Endometrium (tissue), 2 donors: ENCODE measurements at regions not wholly inside any gene's neighbourhood (a gene's known extent, or its start where the extent isn't known, plus 50 kb on each side); places are given as distances from the start of the nearest gene placed in this dataset.

ENCODE experiments used
- FAIRE-seq: peaks from 2 replicates; lab custom pipeline; 2012; peaks lifted over from hg19 to GRCh38; lab: Jason Lieb, UNC
- donor health status: control.
- donor health status: control.

DNA sequence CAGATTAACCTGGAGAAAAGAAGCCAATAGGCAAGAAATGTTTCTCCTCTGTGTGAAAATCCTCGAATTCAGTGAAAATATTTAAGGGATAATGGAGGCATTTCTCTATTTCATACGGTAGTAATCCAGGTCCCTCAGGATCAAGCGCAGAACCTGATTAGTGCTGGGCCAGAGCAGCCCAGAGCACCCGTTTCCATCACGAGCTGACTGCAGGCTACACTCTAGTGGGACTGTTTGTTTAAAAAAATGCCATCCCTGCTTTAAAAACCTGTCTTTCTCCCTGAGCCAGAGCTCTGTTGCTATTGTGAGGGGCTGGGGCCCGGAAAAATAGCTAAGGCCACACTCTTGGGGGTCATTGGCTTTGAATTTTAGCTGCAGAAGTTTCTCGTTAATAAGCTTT is 223.2 kb upstream of the E2F8 start:
- FAIRE-seq = no peak

DNA sequence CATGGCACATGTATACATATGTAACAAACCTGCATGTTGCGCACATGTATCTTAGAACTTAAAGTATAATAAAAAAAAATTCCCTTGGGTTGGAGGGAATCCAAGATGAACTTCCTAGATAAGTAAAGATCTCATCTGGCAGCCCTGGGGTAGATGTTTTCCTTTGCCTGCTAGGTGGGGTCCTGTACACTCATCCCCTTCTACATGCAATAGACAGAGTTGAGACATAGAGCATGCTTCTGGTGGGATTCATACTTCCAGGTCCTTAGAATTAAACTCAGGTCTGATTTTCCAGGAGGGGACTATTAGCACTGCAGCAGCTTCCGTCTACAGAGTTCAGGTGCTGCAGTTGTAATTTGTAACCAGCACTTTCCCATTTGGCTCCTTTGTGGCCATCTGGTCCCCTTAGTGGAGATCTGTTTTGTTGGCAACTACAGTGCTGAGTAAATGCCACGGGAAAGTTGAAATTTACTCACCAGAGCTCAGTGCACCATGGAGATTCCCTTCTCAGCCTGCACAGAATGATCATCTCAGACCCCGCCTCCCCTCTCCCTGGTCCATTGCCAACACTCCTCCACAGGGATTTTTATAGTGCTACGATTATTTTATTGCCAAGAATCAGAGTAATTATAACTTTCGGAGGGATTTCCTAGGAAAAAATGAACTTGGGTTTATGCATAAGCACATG is 220.1 kb upstream of the E2F8 start:
- peak; percentile 58 for FAIRE-seq

DNA sequence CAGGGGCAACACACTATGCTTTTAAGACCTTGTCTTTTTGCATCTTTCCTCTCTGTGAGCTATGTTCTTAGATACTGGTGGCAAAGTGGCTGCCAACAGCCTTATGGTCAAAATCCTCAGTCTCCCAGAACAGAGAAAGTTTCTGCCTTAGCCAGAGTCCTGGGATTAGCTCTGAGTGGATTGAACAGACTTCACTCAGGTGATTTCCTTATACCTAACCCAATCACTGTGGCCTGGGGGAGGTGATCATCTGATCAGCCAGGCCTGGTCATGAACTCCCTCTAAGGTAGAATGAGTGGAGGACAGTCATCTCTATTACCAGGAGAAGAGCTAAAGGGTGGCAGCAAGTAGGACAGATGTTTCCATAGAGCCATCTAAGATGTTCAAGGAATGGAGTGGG is 218.5 kb upstream of the E2F8 start:
- no peak for FAIRE-seq

DNA sequence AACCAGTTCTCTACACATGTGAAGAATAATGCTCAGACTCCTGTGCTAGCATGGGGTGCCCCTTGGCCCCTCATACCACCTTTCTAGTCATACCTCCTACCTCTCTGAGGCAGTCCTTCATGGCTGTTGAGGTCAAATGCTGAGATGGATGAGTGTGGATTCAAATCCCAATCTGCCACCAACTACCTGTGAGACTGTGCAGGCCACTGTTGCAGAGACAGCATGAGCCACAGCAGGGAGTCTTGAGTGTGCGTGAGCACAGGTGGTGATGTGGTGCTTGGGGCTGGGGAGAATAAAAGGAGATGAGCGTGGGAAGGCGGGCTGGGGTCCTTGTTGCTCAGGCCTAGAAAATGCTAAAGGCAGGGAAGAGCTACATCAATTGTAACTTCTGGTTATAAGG is 218.0 kb upstream of the E2F8 start:
- no peak for FAIRE-seq

DNA sequence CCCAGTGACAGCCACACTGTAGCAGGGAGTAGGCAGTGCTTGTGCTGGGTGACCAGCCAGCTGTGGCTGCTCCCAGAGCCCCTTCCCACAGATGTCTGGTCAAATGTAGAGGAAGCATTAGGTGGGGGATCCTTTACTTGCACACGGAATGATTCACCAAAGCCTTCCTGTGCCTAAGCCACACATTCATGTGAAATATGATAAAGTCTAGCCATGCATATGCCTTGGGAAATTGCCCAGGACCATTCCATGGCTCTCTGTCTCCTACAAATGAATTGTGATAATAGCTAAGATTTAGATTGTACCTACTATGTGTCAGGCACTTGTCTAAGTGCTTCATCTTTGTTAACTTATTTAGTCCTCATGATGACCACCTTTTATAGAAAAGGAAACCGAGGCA is 217.5 kb upstream of the E2F8 start:
- no peak for FAIRE-seq

DNA sequence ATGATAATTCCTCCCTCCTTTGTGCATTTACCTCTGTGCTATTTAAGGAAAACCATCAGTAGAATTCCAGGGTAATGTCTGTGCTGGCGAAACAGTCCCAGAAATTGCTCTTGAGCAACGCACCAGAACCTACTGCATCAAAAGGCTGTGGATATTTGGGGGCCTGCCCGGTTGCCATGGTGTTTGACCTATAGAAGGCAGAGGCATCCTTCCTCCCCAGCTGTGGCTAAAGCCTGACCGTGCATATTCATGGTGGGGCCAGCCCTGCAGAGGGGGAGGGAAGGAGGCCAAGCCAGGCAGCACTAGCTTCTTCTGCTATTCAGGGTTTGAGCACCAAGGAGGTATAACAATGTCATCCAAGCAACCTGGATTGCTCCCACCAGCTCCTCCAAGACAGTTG is 215.0 kb upstream of the E2F8 start:
- no peak for FAIRE-seq

DNA sequence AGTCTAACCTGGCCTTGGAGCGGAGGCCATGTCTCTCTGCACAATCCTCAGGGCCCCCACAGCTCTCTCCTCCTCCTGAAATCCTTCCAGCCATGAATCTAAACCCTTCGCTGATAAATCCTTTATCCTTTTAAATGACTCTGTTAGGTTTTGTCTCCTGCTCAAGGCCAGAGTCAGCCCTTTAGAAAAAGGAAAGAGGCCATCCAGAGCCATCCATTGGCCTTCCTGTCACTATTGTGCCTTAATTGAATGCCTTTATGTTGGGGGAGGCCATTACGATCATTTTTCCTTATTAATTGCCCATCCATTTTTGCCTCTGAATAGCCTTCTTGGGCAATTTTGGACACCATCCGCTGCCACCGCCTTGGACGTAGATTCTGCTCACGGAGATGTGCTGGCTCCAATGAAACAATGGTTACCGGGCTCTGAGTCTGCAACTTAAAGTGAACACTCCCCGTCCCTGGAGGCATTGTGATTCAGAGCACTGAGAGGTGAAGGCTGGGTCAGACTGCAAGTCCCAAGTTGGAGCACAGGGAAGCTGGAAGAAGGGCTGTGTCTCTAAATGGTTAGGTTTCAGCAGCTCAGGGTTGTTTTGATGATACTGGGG is 213.0 kb upstream of the E2F8 start:
- no peak for FAIRE-seq

DNA sequence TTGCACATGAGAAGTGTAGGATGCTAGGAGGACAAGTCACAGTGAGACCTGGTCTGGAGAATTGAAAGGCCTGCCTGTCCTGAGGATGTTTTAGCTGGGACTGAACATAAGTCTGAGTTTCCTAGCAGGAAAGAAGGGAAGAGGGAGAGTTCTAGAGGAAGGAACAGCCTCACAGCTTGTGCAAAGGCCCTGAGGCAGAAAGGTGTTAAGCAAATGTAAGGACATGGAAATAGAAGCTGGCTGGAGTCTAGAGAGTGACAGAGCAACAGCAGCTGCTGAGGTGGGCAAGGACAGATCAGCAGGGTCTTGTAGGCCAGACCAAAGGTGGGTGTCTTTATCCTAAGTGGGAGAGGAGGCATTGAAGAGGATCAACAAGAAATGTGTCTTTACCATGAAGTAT is 210.9 kb upstream of the E2F8 start:
- no peak for FAIRE-seq

DNA sequence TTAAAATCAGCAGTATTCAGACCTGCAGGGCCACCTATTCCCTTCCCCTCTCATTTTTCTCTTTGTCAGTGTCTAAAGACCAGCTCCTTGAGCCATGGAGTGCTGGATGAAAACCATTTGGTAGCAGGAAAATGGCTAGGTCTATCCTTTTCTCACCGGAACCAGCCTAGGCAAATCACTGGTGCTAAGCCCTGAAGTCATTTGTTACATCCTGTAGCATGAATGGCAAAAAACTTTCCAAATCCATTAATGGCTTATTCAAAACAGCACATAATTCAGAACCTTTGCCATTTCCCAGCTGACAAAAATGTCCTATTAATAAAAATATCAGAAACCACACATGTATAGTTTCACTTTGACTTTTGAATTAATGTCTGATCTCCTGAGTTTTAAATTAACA is 209.5 kb upstream of the E2F8 start:
- FAIRE-seq = no peak

DNA sequence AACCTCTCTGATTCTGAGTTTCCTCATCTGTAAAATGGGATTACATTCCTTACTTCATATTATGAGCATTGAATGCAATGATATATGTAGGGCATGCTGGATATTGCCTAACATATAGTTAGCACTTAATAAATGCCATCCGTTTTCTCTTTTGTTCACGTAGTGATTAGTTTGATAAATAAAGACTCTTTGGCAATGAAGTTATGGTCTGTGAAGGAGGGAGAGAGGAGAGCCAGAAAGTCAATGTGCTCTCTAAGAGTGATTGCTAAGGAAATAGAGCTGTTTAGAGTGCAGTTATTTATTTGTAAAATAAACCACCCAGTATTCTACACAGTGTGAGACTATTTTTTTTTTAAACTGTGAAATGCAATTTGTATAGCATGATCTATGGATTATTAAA is 207.9 kb upstream of the E2F8 start:
- no peak for FAIRE-seq

DNA sequence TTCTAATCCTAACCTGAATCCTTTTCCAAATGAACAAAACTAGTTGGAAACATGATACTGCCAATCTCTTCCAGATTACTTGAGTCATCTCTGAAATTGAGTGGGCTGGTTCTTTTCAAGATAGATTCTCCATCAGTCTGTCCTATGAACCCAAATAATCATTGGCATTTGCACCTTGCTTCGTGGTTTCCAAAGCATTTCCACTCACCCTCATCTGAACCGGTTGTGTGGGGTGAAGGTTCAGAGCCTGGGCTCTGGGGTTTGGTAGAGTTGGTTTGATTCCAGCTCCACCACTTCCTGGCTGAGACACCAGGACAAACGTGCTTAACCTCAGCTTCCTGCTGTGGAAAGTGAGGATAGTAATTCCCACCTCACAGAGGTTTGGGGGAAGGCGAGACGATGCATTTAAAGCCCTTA is 206.4 kb upstream of the E2F8 start:
- no peak for FAIRE-seq

DNA sequence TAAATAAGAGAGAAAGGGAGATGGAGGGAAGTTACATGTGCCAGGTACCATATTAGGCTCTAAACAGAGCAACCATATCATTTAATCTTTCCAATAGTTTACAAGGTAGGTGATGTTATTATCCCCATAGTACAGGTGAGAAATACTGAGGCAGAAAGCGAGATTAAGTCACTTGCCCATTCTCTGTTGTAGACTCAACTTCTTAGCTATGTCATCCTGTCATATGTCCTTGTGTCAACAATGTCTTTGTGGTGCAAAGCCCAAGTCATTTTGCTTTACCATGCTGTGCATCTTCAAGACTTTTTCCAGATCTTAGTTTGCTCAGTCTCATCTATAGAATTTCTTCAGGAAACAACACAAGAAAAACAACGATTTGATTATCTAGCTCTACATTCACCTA is 205.0 kb upstream of the E2F8 start:
- no peak for FAIRE-seq

DNA sequence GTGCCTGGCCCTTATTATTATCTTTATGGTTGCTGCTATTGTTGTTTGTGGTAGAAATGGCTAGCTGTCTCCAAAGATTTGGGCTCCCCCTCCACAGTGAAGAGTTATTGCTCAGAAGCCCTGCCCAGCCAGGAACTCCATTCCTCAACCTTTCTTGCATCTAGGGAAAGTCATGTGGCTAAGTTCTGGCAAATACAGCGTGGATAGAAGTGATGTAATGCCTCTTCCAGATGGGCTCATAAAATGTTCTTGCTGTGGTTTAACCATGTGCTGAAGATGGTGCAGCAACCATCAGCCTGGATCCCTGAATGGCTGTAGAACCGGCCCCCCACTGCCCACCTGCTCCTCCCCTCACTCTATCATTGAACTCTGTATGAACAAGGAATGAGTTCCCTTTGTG is 203.5 kb upstream of the E2F8 start:
- no peak for FAIRE-seq

DNA sequence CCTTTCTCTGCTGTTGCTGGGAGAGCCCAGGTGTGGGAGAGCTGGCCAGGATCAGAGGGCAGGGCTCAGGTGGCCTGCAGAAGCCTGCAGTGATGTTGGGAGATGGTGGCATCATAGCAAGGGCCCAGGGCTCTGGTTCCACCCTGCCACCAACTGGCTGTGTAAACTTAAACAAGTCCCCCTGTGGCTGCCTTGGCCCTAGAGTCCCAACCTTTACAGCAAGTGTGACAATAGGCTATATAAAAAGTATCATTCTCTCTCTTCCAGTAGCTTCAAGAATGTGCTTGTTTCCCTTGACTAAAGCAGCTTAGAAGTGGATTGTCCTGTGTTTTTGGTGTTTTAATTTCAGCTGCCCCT is 201.8 kb upstream of the E2F8 start:
- FAIRE-seq = no peak

DNA sequence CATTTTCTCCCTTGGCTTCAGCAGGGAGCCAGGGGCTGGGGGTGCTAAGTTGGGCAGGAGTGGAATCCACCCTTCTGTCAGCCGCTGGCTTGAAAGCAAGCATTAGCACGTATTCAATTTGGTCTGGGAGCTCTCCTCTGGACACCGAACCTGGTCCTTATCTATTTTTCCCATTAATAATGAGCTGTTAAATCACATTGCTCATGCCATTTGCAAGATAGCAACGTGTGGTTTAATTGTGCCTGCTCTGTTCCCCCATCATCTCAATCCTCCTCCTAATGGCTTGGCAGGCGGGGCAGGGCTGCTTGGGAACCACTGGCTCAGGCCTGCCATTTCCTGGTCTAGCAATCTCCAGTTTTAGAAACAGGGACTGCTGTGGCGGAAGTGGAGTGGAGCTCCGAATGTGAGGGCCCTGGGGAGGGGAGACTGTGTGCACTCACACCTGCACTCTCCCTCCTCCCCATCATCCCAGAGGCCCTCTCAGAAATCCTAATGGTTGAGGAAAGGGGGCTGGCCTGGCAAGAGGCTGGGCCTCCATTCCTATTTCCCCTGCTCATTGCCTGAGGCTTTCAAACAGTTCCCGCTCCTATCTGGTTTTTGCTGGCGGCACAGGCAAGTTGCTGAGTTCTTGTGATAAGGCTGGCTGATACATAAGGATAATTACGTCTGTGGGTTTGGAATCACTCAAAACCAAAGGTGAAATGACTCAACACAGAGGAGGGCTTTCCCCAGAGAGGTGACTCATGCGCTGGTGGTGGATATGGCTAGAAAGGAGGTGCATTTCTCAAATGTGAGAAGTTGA is 201.2 kb upstream of the E2F8 start:
- no peak for FAIRE-seq

DNA sequence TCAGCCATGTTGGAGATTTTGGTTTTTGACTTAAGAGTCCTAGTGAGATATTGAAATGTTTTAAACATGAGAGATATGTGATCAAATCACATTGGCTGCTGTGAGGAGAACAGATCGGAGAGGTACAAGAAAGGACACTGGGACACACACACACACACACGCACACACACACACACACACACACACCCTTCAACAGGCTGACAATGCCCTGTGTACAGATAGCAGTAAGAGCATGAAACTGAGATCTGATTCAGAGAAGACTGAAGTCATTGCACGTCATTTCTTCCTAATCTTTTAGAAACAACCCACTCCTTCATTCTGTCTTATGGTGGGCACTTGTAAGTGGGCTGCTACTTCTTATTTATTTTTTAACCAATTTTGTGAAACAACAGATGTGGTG is 200.5 kb upstream of the E2F8 start:
- no peak for FAIRE-seq

DNA sequence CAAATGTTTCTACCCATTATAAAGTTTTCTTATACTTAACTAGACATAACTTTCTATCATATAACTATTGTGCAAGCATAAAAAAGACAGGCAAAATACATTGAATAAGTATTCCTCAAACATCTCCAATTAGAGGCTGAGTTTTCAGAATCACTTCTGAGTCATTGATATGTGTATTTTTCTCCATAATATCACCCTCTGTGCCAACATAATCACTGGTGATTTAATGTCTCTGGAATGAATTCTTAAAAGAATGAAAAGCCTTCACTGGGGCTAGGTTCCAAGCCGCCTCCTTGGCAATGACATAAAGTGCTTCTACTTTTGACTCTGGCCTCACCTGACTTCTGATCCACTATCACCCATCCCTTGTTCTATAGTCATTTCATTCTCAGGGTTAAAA is 197.0 kb upstream of the E2F8 start:
- FAIRE-seq = no peak

DNA sequence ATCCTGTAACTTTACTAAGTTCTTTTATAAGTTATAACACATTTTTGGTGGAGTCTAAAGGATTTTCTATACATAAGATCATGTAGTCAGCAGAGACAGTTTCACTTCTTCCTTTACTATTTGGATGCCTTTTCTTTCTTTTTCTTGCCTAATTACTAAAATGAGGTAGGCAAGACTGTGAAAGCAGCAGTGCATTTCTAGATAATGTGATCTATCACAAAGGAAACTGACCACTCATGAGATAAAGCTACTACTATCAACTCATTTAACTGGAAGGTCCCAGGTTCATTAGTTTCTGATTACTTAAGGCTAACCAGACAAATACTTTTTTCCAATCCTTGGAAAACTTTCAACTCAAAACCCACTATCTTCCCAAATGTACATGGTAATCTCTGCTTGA is 196.2 kb upstream of the E2F8 start:
- FAIRE-seq = no peak

DNA sequence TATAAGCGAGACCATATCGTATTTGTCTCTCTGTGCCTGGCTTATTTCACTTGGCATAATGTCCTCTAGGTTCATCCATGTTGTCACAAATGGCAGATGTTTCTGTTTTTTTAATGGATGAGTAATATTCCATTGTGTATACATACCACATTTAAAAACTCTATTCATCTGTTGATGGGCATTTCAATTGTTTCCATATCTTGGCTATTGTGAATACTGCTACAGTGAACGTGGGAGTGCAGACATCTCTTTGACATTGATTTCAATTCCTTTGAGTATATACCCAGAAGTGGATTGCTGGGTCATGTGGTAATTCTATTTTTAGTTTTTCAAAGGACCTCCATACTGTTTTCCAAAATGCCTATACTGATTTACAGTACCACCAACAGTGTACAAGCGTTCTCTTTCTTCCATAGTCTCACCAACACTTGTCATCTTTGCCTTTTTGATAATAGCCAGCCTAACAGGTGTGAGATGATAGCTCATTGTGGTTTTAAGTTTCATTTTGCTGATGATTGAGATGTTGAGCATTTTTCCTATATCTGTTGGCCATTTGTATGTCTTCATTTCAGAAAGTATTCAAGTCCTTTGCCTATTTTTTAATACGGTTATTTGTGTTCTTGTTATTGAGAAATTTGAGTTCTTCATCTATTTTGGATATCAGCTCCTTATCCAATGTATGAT is 194.7 kb upstream of the E2F8 start:
- FAIRE-seq = no peak

DNA sequence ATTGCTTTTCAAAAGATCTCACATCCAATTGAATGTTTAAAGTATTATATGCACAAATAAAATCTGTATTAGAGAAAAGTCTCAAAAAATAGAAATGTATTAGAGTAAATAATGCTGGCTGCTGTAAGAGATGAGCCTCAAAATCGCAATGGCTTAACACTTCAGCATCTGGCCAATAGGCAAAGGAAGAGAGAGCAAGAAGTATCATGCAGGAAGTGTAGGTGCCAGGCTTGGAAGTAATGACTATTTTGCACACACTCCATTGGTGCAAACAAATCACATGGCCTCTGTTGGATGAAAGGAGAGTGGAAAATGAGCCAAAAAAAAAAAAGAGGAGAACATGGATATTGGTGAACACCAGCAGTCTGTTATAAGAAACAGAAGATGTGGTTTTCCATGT is 193.0 kb upstream of the E2F8 start:
- no peak for FAIRE-seq

DNA sequence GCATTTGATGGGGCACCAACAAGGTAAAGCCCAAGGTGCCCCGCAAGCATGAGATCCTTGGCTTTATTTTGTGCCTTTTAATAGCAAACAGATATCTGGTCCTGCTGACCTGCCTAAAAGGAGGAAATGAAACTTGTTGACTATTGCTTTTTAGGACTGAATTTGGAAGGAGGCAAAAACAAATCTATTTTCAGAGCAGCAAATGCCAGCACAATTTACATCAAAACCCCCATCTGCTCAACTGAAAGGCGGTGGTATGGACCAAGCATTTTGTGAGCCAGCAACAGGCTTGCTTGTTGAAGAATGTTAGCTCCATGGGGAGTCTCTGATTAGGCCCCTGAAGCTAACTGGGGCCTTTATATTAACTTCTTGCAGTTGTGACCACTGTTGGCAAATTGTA is 192.6 kb upstream of the E2F8 start:
- no peak for FAIRE-seq

DNA sequence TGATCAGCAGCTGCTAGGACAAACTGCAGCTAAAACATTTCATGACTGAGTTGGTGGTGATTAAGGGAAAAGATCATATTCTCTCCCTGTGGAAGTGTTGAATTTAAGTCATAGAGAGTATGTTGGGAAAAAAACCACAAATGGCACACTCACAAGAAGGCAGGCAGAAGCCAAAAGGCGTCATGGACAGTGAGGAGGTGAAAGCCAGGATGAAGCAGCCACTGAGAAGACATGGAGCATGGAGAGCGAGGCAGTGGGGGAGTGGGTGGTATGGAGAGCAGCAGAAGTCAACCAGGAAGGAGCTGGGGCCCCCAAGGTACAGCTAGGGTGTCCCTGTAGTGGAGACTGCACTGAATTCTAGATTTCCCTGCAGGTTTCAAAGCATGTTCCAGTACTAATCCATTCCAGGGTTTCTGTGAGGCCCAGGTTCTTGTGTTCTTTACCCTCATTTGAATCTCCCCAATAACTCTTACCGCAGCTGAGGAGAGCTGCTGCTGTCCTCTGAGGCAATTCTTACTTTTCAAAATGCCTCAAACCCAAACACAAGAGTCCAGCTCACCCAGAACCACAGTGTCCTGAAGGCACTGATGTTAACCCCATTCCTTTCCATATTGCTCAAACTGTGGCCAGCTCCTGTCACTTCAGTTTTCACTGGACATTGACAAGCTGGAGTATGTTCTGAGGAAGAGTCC is 191.8 kb upstream of the E2F8 start:
- no peak for FAIRE-seq
